ENCODE measurements at regions not wholly inside any gene's neighbourhood (a gene's known extent, or its start where the extent isn't known, plus 50 kb on each side); places are given as distances from the start of the nearest gene placed in this dataset.

DNA sequence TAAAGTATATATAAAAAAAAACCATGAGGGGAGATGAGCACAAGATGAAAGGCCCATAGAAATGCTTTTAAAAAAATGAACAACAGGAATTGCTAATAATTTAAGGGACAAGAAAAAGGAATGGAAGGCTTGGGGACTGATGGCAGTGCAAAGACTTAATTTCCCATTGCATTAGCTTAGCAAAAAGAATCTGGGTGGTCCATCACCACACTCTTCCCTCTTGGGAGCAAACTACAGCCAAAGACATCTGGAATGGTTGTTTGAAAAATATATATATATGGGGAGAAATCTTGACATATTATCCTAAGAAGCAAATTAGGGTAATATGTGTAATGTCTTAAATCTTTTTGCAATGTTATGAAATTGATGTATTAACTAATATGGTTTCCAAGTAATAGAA, 727.1 kb downstream of the METTL15 start:
- Histone ChIP-seq H3K4me3 (replicated peaks; ENCODE audit: low read depth, low read length) (no peak overlapping the region), H3K36me3 (ENCODE audit: control insufficient read depth, insufficient read depth, low read length) (no peaks in the 10 kb centered on the region), H3K27me3 (replicated peaks; ENCODE audit: control insufficient read depth, insufficient read depth, low read length) (no peaks in the 10 kb centered on the region)
- no peak for DNase-seq (ENCODE audit: extremely low read depth, insufficient read length)
- TF ChIP-seq, protein P1, sequence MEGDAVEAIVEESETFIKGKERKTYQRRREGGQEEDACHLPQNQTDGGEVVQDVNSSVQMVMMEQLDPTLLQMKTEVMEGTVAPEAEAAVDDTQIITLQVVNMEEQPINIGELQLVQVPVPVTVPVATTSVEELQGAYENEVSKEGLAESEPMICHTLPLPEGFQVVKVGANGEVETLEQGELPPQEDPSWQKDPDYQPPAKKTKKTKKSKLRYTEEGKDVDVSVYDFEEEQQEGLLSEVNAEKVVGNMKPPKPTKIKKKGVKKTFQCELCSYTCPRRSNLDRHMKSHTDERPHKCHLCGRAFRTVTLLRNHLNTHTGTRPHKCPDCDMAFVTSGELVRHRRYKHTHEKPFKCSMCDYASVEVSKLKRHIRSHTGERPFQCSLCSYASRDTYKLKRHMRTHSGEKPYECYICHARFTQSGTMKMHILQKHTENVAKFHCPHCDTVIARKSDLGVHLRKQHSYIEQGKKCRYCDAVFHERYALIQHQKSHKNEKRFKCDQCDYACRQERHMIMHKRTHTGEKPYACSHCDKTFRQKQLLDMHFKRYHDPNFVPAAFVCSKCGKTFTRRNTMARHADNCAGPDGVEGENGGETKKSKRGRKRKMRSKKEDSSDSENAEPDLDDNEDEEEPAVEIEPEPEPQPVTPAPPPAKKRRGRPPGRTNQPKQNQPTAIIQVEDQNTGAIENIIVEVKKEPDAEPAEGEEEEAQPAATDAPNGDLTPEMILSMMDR (IDR thresholded peaks at IDR 0.05; ENCODE audit: insufficient read depth, low read length, poor library complexity, severe bottlenecking) = no peak

DNA sequence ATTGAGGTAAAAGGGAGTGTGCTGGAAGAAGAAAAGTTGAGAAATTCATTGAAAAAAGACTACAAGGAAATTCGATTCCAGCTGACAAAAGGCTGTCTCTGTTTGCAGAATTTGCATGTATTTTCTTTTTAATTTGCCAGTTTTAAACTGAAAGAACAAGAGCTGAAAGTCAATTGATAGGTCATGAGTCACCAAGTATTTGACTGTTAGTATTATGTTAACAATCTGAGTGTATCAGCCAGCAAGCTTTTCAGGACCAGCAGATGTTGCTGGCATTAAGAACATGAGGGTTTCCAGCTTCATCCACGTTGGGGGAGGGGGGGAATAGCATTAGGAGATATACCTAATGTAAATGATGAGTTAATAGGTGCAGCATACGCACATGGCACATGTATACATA, 726.7 kb downstream of the METTL15 start:
- no peaks in the 10 kb centered on the region for H3K36me3 ChIP-seq (ENCODE audit: control insufficient read depth, insufficient read depth, low read length)
- H3K27me3 ChIP-seq (replicated peaks; ENCODE audit: control insufficient read depth, insufficient read depth, low read length) = no peaks in the 10 kb centered on the region
- no peak for DNase-seq (ENCODE audit: extremely low read depth, insufficient read length)
- TF ChIP-seq, protein P1 (IDR thresholded peaks at IDR 0.05; ENCODE audit: insufficient read depth, low read length, poor library complexity, severe bottlenecking) = no peak
- H3K4me3 ChIP-seq (replicated peaks; ENCODE audit: low read depth, low read length) = no peak overlapping the region

GRCh38 chr11:28833670-28834069, 725.5 kb downstream of the METTL15 start:
- H3K4me3 ChIP-seq (replicated peaks; ENCODE audit: low read depth, low read length) = no peak overlapping the region
- H3K36me3 ChIP-seq (ENCODE audit: control insufficient read depth, insufficient read depth, low read length) = no peaks in the 10 kb centered on the region
- TF ChIP-seq, protein P1 (IDR thresholded peaks at IDR 0.05; ENCODE audit: insufficient read depth, low read length, poor library complexity, severe bottlenecking) = no peak
- H3K27me3 ChIP-seq (replicated peaks; ENCODE audit: control insufficient read depth, insufficient read depth, low read length) = no peaks in the 10 kb centered on the region
- DNase-seq (ENCODE audit: extremely low read depth, insufficient read length) = no peak

GRCh38 chr11:28833169-28833568, 725.0 kb downstream of the METTL15 start:
- Histone ChIP-seq H3K36me3 (ENCODE audit: control insufficient read depth, insufficient read depth, low read length) (no peaks in the 10 kb centered on the region), H3K4me3 (replicated peaks; ENCODE audit: low read depth, low read length) (no peak overlapping the region), H3K27me3 (replicated peaks; ENCODE audit: control insufficient read depth, insufficient read depth, low read length) (no peaks in the 10 kb centered on the region)
- no peak for DNase-seq (ENCODE audit: extremely low read depth, insufficient read length)
- TF ChIP-seq, protein P1 (IDR thresholded peaks at IDR 0.05; ENCODE audit: insufficient read depth, low read length, poor library complexity, severe bottlenecking) = no peak

GRCh38 chr11:28826807-28827206, 718.6 kb downstream of the METTL15 start:
- TF ChIP-seq, protein P1 (IDR thresholded peaks at IDR 0.05; ENCODE audit: insufficient read depth, low read length, poor library complexity, severe bottlenecking) = no peak
- Histone ChIP-seq H3K27me3 (replicated peaks; ENCODE audit: control insufficient read depth, insufficient read depth, low read length) (no peaks in the 10 kb centered on the region), H3K36me3 (ENCODE audit: control insufficient read depth, insufficient read depth, low read length) (no peaks in the 10 kb centered on the region), H3K4me3 (replicated peaks; ENCODE audit: low read depth, low read length) (no peak overlapping the region)
- no peak for DNase-seq (ENCODE audit: extremely low read depth, insufficient read length)

DNA sequence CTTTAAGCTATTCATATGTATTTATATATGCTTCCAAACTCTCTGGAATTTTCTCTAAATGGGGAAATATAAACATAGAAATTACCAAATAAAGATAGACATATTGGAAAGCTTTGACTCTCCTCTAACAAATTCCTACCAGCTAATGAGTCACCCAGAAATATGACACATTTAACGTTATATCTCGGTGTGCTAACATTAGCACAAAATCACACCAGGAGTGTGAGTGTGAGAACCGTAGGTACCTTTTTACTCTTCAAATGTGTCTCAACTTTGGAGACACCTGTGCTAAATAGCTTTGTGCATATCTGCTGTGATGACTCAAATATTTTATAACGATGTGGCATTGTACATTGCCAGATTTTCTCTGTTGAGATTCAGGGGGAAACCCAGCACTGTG, 714.4 kb downstream of the METTL15 start:
- no peaks in the 10 kb centered on the region for H3K36me3 ChIP-seq (ENCODE audit: control insufficient read depth, insufficient read depth, low read length)
- TF ChIP-seq, protein P1 (IDR thresholded peaks at IDR 0.05; ENCODE audit: insufficient read depth, low read length, poor library complexity, severe bottlenecking) = no peak
- H3K27me3 ChIP-seq (replicated peaks; ENCODE audit: control insufficient read depth, insufficient read depth, low read length) = no peaks in the 10 kb centered on the region
- H3K4me3 ChIP-seq (replicated peaks; ENCODE audit: low read depth, low read length) = no peak overlapping the region
- no peak for DNase-seq (ENCODE audit: extremely low read depth, insufficient read length)
